ENCODE measurements at regions not wholly inside any gene's neighbourhood (a gene's known extent, or its start where the extent isn't known, plus 50 kb on each side); places are given as distances from the start of the nearest gene placed in this dataset.

GRCh38 chr2:2520401-2520811 lies 189.3 kb upstream of the MYT1L start:
- H4K20me1 ChIP-seq (ENCODE audit: control insufficient read depth, extremely low read depth, insufficient read depth, low read length) = no peaks in the 10 kb centered on the region
- H3K27me3 ChIP-seq (ENCODE audit: control insufficient read depth, insufficient read depth, low read length) = no peaks in the 10 kb centered on the region
- H3K9ac ChIP-seq (ENCODE audit: insufficient read depth, low read length) = no peak overlapping the region
- H3K9me3 ChIP-seq (ENCODE audit: control insufficient read depth, insufficient read depth, low read depth, low read length) = no peaks in the 10 kb centered on the region
- H2AFZ ChIP-seq (ENCODE audit: low read length) = no peak overlapping the region
- H3K4me2 ChIP-seq (ENCODE audit: extremely low read depth, insufficient read depth, low read length) = no peak overlapping the region
- no peak overlapping the region for H3K27ac ChIP-seq (ENCODE audit: insufficient read depth, low read length)
- no peak for TF ChIP-seq EZH2 (IDR thresholded peaks at IDR 0.05; ENCODE audit: low read length, missing control alignments)
- TF ChIP-seq CTCF (conservative IDR thresholded peaks at IDR 0.05 in 1 of 2, IDR thresholded peaks at IDR 0.05 in 1 of 2; ENCODE audit: low read depth in 1 of 2, low read length in 2 of 2) = no peak
- H3K4me1 ChIP-seq (ENCODE audit: control insufficient read depth, extremely low read depth, insufficient read depth, low read length) = no peaks in the 10 kb centered on the region
- H3K36me3 ChIP-seq (ENCODE audit: control insufficient read depth, insufficient read depth, low read length) = no peaks in the 10 kb centered on the region
- no peak for DNase-seq (ENCODE audit: low read depth in 2 of 2)
- H3K4me3 ChIP-seq (replicated peaks in 1 of 4; ENCODE audit: control extremely low read depth in 1 of 4, insufficient read depth in 1 of 4, low read depth in 3 of 4, low read length in 4 of 4) = no peak overlapping the region
- H3K79me2 ChIP-seq (ENCODE audit: control insufficient read depth, insufficient read depth, low read length) = no peaks in the 10 kb centered on the region

- Histone ChIP-seq H3K9ac (ENCODE audit: insufficient read depth, low read length) (no peak overlapping the region), H3K36me3 (ENCODE audit: control insufficient read depth, insufficient read depth, low read length) (no peaks in the 10 kb centered on the region), H3K4me2 (ENCODE audit: extremely low read depth, insufficient read depth, low read length) (no peak overlapping the region), H3K79me2 (ENCODE audit: control insufficient read depth, insufficient read depth, low read length) (no peaks in the 10 kb centered on the region), H4K20me1 (ENCODE audit: control insufficient read depth, extremely low read depth, insufficient read depth, low read length) (no peaks in the 10 kb centered on the region), H2AFZ (ENCODE audit: low read length) (no peak overlapping the region), H3K27me3 (ENCODE audit: control insufficient read depth, insufficient read depth, low read length) (no peaks in the 10 kb centered on the region), H3K4me3 (replicated peaks in 1 of 4; ENCODE audit: control extremely low read depth in 1 of 4, insufficient read depth in 1 of 4, low read depth in 3 of 4, low read length in 4 of 4) (no peak overlapping the region), H3K27ac (ENCODE audit: insufficient read depth, low read length) (no peak overlapping the region), H3K9me3 (ENCODE audit: control insufficient read depth, insufficient read depth, low read depth, low read length) (no peaks in the 10 kb centered on the region), H3K4me1 (ENCODE audit: control insufficient read depth, extremely low read depth, insufficient read depth, low read length) (no peaks in the 10 kb centered on the region)
- DNase-seq (ENCODE audit: low read depth in 2 of 2) = no peak
- no peak for TF ChIP-seq EZH2 (IDR thresholded peaks at IDR 0.05; ENCODE audit: low read length, missing control alignments)
- no peak for TF ChIP-seq CTCF (conservative IDR thresholded peaks at IDR 0.05 in 1 of 2, IDR thresholded peaks at IDR 0.05 in 1 of 2; ENCODE audit: low read depth in 1 of 2, low read length in 2 of 2)
These were observed 188.3 kb upstream of the MYT1L start for GRCh38 chr2:2519381-2519780.

- TF ChIP-seq EZH2 (IDR thresholded peaks at IDR 0.05; ENCODE audit: low read length, missing control alignments) = no peak
- no peak for TF ChIP-seq CTCF (conservative IDR thresholded peaks at IDR 0.05 in 1 of 2, IDR thresholded peaks at IDR 0.05 in 1 of 2; ENCODE audit: low read depth in 1 of 2, low read length in 2 of 2)
- no peak overlapping the region for H3K9ac ChIP-seq (ENCODE audit: insufficient read depth, low read length)
- DNase-seq (ENCODE audit: low read depth in 2 of 2) = no peak
These were observed 186.3 kb upstream of the MYT1L start for GRCh38 chr2:2517399-2517798.

More at GRCh38 chr2:2517399-2517798, 186.3 kb upstream of the MYT1L start:
- Histone ChIP-seq H4K20me1 (ENCODE audit: control insufficient read depth, extremely low read depth, insufficient read depth, low read length) (no peaks in the 10 kb centered on the region), H3K4me3 (replicated peaks in 1 of 4; ENCODE audit: control extremely low read depth in 1 of 4, insufficient read depth in 1 of 4, low read depth in 3 of 4, low read length in 4 of 4) (no peak overlapping the region), H3K27ac (ENCODE audit: insufficient read depth, low read length) (no peak overlapping the region), H2AFZ (ENCODE audit: low read length) (no peak overlapping the region), H3K79me2 (ENCODE audit: control insufficient read depth, insufficient read depth, low read length) (no peaks in the 10 kb centered on the region), H3K4me1 (ENCODE audit: control insufficient read depth, extremely low read depth, insufficient read depth, low read length) (no peaks in the 10 kb centered on the region), H3K36me3 (ENCODE audit: control insufficient read depth, insufficient read depth, low read length) (no peaks in the 10 kb centered on the region), H3K4me2 (ENCODE audit: extremely low read depth, insufficient read depth, low read length) (no peak overlapping the region), H3K27me3 (ENCODE audit: control insufficient read depth, insufficient read depth, low read length) (no peaks in the 10 kb centered on the region), H3K9me3 (ENCODE audit: control insufficient read depth, insufficient read depth, low read depth, low read length) (no peaks in the 10 kb centered on the region)

All from fibroblast of lung (primary cell).